HCT116 (cell line): ENCODE measurements at regions not wholly inside any gene's neighbourhood (a gene's known extent, or its start where the extent isn't known, plus 50 kb on each side); places are given as distances from the start of the nearest gene placed in this dataset.
"Not testable (repeated sequence)": the region's sequence is repeated elsewhere in the genome, so short reads cannot be mapped to it uniquely, and the experiment has no call there.

ENCODE experiments used
- ATAC-seq: fragments of 200-7000 bp; cut with Tn5 transposase; 2 replicates; pipeline ENCODE4 v1.9.1; 2020; ENCODE audit warnings: mild to moderate bottlenecking, moderate library complexity
- BruUV-seq: library from RNA; stranded (reverse); fragments of 400-500 nt; replicated peaks from 2 replicates; lab custom pipeline; 2021; lab: Mats Ljungman, UMichigan
- CTCF ChIA-PET: fragments of 300-600 bp; sonication (Branson Sonifier 250); formaldehyde crosslinking; loops from one replicate; lab custom pipeline; 2021; ENCODE audit warnings: antibody characterized with exemption; lab: Charles Lee
- POLR2A ChIA-PET: fragments of 300-600, 350-600 bp; sonication (Branson Sonifier 250); formaldehyde crosslinking; loops from one replicate; lab custom pipeline; 2021; ENCODE audit warnings: antibody characterized with exemption; lab: Charles Lee
- RAD21 ChIA-PET, 2 experiments: fragments of 300-600 bp; sonication (Branson Sonifier 250); formaldehyde crosslinking; loops; one replicate each; lab custom pipeline; 2023; ENCODE audit warnings: low total read pairs in 2 of 2; ENCODE audit not compliant: uncharacterized antibody in 2 of 2, unreplicated experiment in 2 of 2, low non-redundant PET in 1 of 2; lab: Charles Lee
- DNase-seq: peaks from one replicate; pipeline ENCODE4 v3.0.0-alpha.2; 2010; ENCODE audit warnings: low read depth, low spot score
- H2AFZ ChIP-seq: fragments of 200-600 bp; shearing (Covaris generic), sonication (generic); 2 replicates; pipeline ENCODE4 v1.6.1; 2017; ENCODE audit warnings: low read depth, mixed run types, mixed read lengths, antibody characterized with exemption, low read length; ENCODE audit not compliant: poor library complexity, severe bottlenecking
- H3K27ac ChIP-seq: 2 replicates; pipeline ENCODE4 v1.5.1; 2012; ENCODE audit warnings: low read depth, low read length
- H3K27me3 ChIP-seq: fragments of 200-600 bp; sonication (generic); 2 replicates; pipeline ENCODE4 v1.6.1; 2016; ENCODE audit warnings: mixed run types, low read length, mixed read lengths; ENCODE audit not compliant: insufficient read depth
- H3K36me3 ChIP-seq, 2 experiments: fragments of 200-500 bp in 1 of 2; fragments of 200-600 bp in 1 of 2; sonication (Bioruptor generic) in 1 of 2; sonication (generic) in 1 of 2; 2 replicates each; pipeline versions ENCODE4 v1.5.1 to v1.6.1; 2014 to 2016; ENCODE audit warnings: low read length in 2 of 2, inconsistent platforms in 1 of 2, mixed read lengths in 1 of 2, mixed run types in 1 of 2; ENCODE audit not compliant: insufficient read depth in 2 of 2, control insufficient read depth in 1 of 2
- H3K4me1 ChIP-seq, 2 experiments: fragments of 200-600 bp in 1 of 2; sonication (generic) in 1 of 2; 2 replicates each; pipeline versions ENCODE4 v1.5.1 to v1.6.1; 2012 to 2017; ENCODE audit warnings: low read length in 2 of 2, inconsistent platforms in 1 of 2, mild to moderate bottlenecking in 1 of 2, mixed read lengths in 1 of 2, mixed run types in 1 of 2, moderate library complexity in 1 of 2; ENCODE audit not compliant: insufficient read depth in 2 of 2, control insufficient read depth in 1 of 2
- H3K4me2 ChIP-seq: fragments of 200-600 bp; sonication (generic); 2 replicates; pipeline ENCODE4 v1.6.1; 2017; ENCODE audit warnings: mixed run types, low read length, mixed read lengths
- H3K4me3 ChIP-seq, 2 experiments: fragments of 200-600 bp in 1 of 2; sonication (generic) in 1 of 2; replicated peaks in 1 of 2; 2 replicates each; pipeline ENCODE4 v1.5.1; 2011 to 2016; ENCODE audit warnings: low read length in 2 of 2, control low read depth in 1 of 2, low read depth in 1 of 2, mild to moderate bottlenecking in 1 of 2, mixed read lengths in 1 of 2, mixed run types in 1 of 2
- H3K79me2 ChIP-seq: fragments of 200-600 bp; sonication (generic); 2 replicates; pipeline ENCODE4 v1.6.1; 2017; ENCODE audit warnings: mild to moderate bottlenecking, mixed run types, low read length, moderate library complexity, mixed read lengths; ENCODE audit not compliant: insufficient read depth
- H3K9ac ChIP-seq: fragments of 200-600 bp; sonication (generic); 2 replicates; pipeline ENCODE4 v1.6.1; 2016; ENCODE audit warnings: low read length, mixed read lengths
- H3K9me2 ChIP-seq: fragments of 200-600 bp; sonication (generic), shearing (Covaris generic); 2 replicates; pipeline ENCODE4 v1.6.1; 2017; ENCODE audit warnings: mixed run types, mild to moderate bottlenecking, moderate library complexity; ENCODE audit not compliant: insufficient read depth
- H3K9me3 ChIP-seq, 2 experiments: fragments of 200-500 bp in 1 of 2; fragments of 200-600 bp in 1 of 2; sonication (Bioruptor generic) in 1 of 2; sonication (generic) in 1 of 2; 2 replicates each; pipeline ENCODE4 v1.6.1; 2014 to 2017; ENCODE audit warnings: low read length in 2 of 2, mixed read lengths in 2 of 2, inconsistent platforms in 1 of 2, low read depth in 1 of 2, mild to moderate bottlenecking in 1 of 2, mixed run types in 1 of 2, moderate library complexity in 1 of 2; ENCODE audit not compliant: control insufficient read depth in 1 of 2, insufficient read depth in 1 of 2
- H4K20me1 ChIP-seq: fragments of 200-600 bp; sonication (generic), shearing (Covaris generic); 2 replicates; pipeline ENCODE4 v1.6.1; 2017; ENCODE audit warnings: mixed run types, mild to moderate bottlenecking, moderate library complexity; ENCODE audit not compliant: insufficient read depth
- CBX3 ChIP-seq: IDR thresholded peaks from 2 replicates; pipeline ENCODE4 v1.6.1; 2012; ENCODE audit warnings: low read depth
- CEBPB ChIP-seq: IDR thresholded peaks from 2 replicates; pipeline ENCODE4 v1.6.1; 2012; ENCODE audit warnings: low read depth
- POLR2AphosphoS5 ChIP-seq: IDR thresholded peaks from 2 replicates; pipeline ENCODE4 v1.6.1; 2011; ENCODE audit warnings: mild to moderate bottlenecking, low read depth, low read length, moderate library complexity
- RAD21 ChIP-seq: IDR thresholded peaks from 2 replicates; pipeline ENCODE4 v1.6.1; 2012; ENCODE audit warnings: low read depth, mild to moderate bottlenecking
- REST ChIP-seq: IDR thresholded peaks from 2 replicates; pipeline ENCODE4 v1.6.1; 2012; ENCODE audit warnings: low read depth
- SRF ChIP-seq: IDR thresholded peaks from 2 replicates; pipeline ENCODE4 v1.6.1; 2012; ENCODE audit warnings: low read depth
- YY1 ChIP-seq: IDR thresholded peaks from 2 replicates; pipeline ENCODE4 v1.6.1; 2011; ENCODE audit warnings: low read length, low read depth, moderate library complexity, mild to moderate bottlenecking; ENCODE audit not compliant: insufficient replicate concordance; ENCODE audit errors: extremely low read depth
- intact Hi-C: fragments of 100-400 bp; cut with micrococcal nuclease; formaldehyde crosslinking; loops from 2 replicates; pipeline ENCODE4 v1.10.0; 2022
- TF ChIP-seq, protein P1 (sequence below): IDR thresholded peaks from 2 replicates; pipeline ENCODE4 v1.6.1; 2011; ENCODE audit warnings: mild to moderate bottlenecking, low read length, moderate library complexity; ENCODE audit not compliant: insufficient replicate concordance; ENCODE audit errors: extremely low read depth

GRCh38 chr1:198850196-198850595 lies 211.4 kb downstream of the PTPRC start:
- no peak for DNase-seq

GRCh38 chr1:198850966-198851365 lies 212.1 kb downstream of the PTPRC start:
- ATAC-seq, H4K20me1 ChIP-seq, H3K4me2 ChIP-seq, H3K9me2 ChIP-seq, BruUV-seq, H3K4me1 ChIP-seq, H3K9me3 ChIP-seq, POLR2A ChIA-PET, H3K27ac ChIP-seq, H3K27me3 ChIP-seq, H3K9ac ChIP-seq, H2AFZ ChIP-seq, RAD21 ChIA-PET, H3K36me3 ChIP-seq, H3K4me3 ChIP-seq, CTCF ChIA-PET, DNase-seq, H3K79me2 ChIP-seq, intact Hi-C loops: not testable (repeated sequence)

More at GRCh38 chr1:198850196-198850595, 211.4 kb downstream of the PTPRC start:
- Histone ChIP-seq H3K4me1 (no peaks in the 10 kb centered on the region), H2AFZ (no peak overlapping the region), H3K9ac (no peak overlapping the region), H3K4me2 (no peak overlapping the region), H3K27ac (no peak overlapping the region)
- POLR2A ChIA-PET: no interaction called here
- TF ChIP-seq POLR2AphosphoS5: no peak
- TF ChIP-seq, all 23 proteins: peak for 0
- ChIA-PET CTCF (no interaction called here), RAD21 (no interaction called here)
- Histone ChIP-seq H3K9me2 (no peaks in the 10 kb centered on the region), H3K27me3 (no peaks in the 10 kb centered on the region), H4K20me1 (no peaks in the 10 kb centered on the region), H3K9me3 (no peaks in the 10 kb centered on the region), H3K79me2 (no peaks in the 10 kb centered on the region), H3K4me3 (no peak overlapping the region), H3K36me3 (no peaks in the 10 kb centered on the region)
- intact Hi-C loops: no loop called here
- ATAC-seq: no peak
- no TSS peak for BruUV-seq

- H3K4me3 ChIP-seq: no peak overlapping the region
- H4K20me1 ChIP-seq: no peaks in the 10 kb centered on the region
- DNase-seq (no peak), ATAC-seq (no peak)
- intact Hi-C loops: no loop called here
- no peaks in the 10 kb centered on the region for H3K27me3 ChIP-seq
- H3K36me3 ChIP-seq: no peaks in the 10 kb centered on the region
- no peak overlapping the region for H3K4me2 ChIP-seq
- RAD21 ChIA-PET: no interaction called here
- H3K4me1 ChIP-seq: no peaks in the 10 kb centered on the region
- H2AFZ ChIP-seq: no peak overlapping the region
- CTCF ChIA-PET: no interaction called here
- no peaks in the 10 kb centered on the region for H3K79me2 ChIP-seq
- no peak overlapping the region for H3K27ac ChIP-seq
- POLR2A ChIA-PET: no interaction called here
- no TSS peak for BruUV-seq
- no peak overlapping the region for H3K9ac ChIP-seq
- H3K9me2 ChIP-seq: no peaks in the 10 kb centered on the region
- H3K9me3 ChIP-seq: no peaks in the 10 kb centered on the region
- TF ChIP-seq CBX3 (no peak), CEBPB (no peak), RAD21 (no peak), REST (no peak), SRF (no peak), YY1 (no peak), POLR2AphosphoS5 (no peak)
- TF ChIP-seq, protein P1, sequence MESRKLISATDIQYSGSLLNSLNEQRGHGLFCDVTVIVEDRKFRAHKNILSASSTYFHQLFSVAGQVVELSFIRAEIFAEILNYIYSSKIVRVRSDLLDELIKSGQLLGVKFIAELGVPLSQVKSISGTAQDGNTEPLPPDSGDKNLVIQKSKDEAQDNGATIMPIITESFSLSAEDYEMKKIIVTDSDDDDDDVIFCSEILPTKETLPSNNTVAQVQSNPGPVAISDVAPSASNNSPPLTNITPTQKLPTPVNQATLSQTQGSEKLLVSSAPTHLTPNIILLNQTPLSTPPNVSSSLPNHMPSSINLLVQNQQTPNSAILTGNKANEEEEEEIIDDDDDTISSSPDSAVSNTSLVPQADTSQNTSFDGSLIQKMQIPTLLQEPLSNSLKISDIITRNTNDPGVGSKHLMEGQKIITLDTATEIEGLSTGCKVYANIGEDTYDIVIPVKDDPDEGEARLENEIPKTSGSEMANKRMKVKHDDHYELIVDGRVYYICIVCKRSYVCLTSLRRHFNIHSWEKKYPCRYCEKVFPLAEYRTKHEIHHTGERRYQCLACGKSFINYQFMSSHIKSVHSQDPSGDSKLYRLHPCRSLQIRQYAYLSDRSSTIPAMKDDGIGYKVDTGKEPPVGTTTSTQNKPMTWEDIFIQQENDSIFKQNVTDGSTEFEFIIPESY: no peak
Observed at GRCh38 chr1:198856601-198857000, 217.8 kb downstream of the PTPRC start.
